H9 (cell line): ENCODE measurements at regions not wholly inside any gene's neighbourhood (a gene's known extent, or its start where the extent isn't known, plus 50 kb on each side); places are given as distances from the start of the nearest gene placed in this dataset.

Experiments used
- DNase-seq: peaks from one replicate; pipeline ENCODE4 v3.0.0-alpha.2; 2017
- H2AFZ ChIP-seq: one replicate; pipeline ENCODE4 v1.6.1; 2013; ENCODE audit warnings: mild to moderate bottlenecking, low read length, control low read depth, moderate library complexity
- H2AK5ac ChIP-seq: 2 replicates; pipeline ENCODE4 v1.6.1; 2013; ENCODE audit warnings: low read length, control low read depth, mixed read lengths; ENCODE audit not compliant: insufficient read length
- H2BK120ac ChIP-seq: one replicate; pipeline ENCODE4 v1.6.1; 2013; ENCODE audit warnings: low read depth, mild to moderate bottlenecking, low read length, control low read depth, inconsistent platforms; ENCODE audit not compliant: poor library complexity, severe bottlenecking
- H2BK12ac ChIP-seq: 2 replicates; pipeline ENCODE4 v1.6.1; 2013; ENCODE audit warnings: low read length, control low read depth, mixed read lengths, low read depth; ENCODE audit not compliant: insufficient read length
- H2BK15ac ChIP-seq: 2 replicates; pipeline ENCODE4 v1.6.1; 2013; ENCODE audit warnings: low read depth, low read length, control low read depth
- H2BK20ac ChIP-seq: one replicate; pipeline ENCODE4 v1.6.1; 2013; ENCODE audit warnings: low read depth, mild to moderate bottlenecking, low read length, control low read depth, inconsistent platforms; ENCODE audit not compliant: poor library complexity, severe bottlenecking
- H2BK5ac ChIP-seq: 2 replicates; pipeline ENCODE4 v1.6.1; 2013; ENCODE audit warnings: low read length, control low read depth, mixed read lengths; ENCODE audit not compliant: insufficient read length
- H3K14ac ChIP-seq: 2 replicates; pipeline ENCODE4 v1.6.1; 2013; ENCODE audit warnings: low read length, control low read depth; ENCODE audit not compliant: insufficient read depth
- H3K18ac ChIP-seq: 2 replicates; pipeline ENCODE4 v1.6.1; 2013; ENCODE audit warnings: low read depth, mild to moderate bottlenecking, mixed read lengths, low read length, control low read depth; ENCODE audit not compliant: insufficient read length
- H3K23ac ChIP-seq: 2 replicates; pipeline ENCODE4 v1.6.1; 2013; ENCODE audit warnings: low read length, control low read depth, mixed read lengths, low read depth; ENCODE audit not compliant: insufficient read length
- H3K23me2 ChIP-seq: 2 replicates; pipeline ENCODE4 v1.6.1; 2013; ENCODE audit warnings: low read depth, mild to moderate bottlenecking, mixed read lengths, low read length, control low read depth; ENCODE audit not compliant: insufficient read length, poor library complexity, severe bottlenecking
- H3K27ac ChIP-seq: 2 replicates; pipeline ENCODE4 v1.5.1; 2013; ENCODE audit warnings: low read length, control low read depth, mixed read lengths, low read depth; ENCODE audit not compliant: insufficient read length
- H3K27me3 ChIP-seq: 2 replicates; pipeline ENCODE4 v1.6.1; 2013; ENCODE audit warnings: low read length, control low read depth, inconsistent platforms; ENCODE audit not compliant: insufficient read depth
- H3K4ac ChIP-seq: 2 replicates; pipeline ENCODE4 v1.6.1; 2013; ENCODE audit warnings: low read depth, mild to moderate bottlenecking, control low read depth, inconsistent platforms, low read length, moderate library complexity
- H3K4me1 ChIP-seq: 2 replicates; pipeline ENCODE4 v1.6.1; 2013; ENCODE audit warnings: low read length, control low read depth, inconsistent platforms; ENCODE audit not compliant: insufficient read depth
- H3K4me2 ChIP-seq: 2 replicates; pipeline ENCODE4 v1.6.1; 2013; ENCODE audit warnings: low read length, control low read depth, mixed read lengths; ENCODE audit not compliant: insufficient read length, insufficient read depth
- H3K56ac ChIP-seq: 2 replicates; pipeline ENCODE4 v1.6.1; 2013; ENCODE audit warnings: low read depth, mild to moderate bottlenecking, mixed read lengths, low read length, control low read depth; ENCODE audit not compliant: insufficient read length
- H3K79me1 ChIP-seq: 2 replicates; pipeline ENCODE4 v1.6.1; 2013; ENCODE audit warnings: low read depth, mild to moderate bottlenecking, moderate library complexity, low read length, control low read depth, inconsistent platforms; ENCODE audit not compliant: insufficient read depth, poor library complexity, severe bottlenecking
- H3K79me2 ChIP-seq: 2 replicates; pipeline ENCODE4 v1.6.1; 2013; ENCODE audit warnings: low read length, control low read depth, inconsistent platforms; ENCODE audit not compliant: insufficient read depth
- H3K9ac ChIP-seq: 2 replicates; pipeline ENCODE4 v1.6.1; 2013; ENCODE audit warnings: low read length, control low read depth, mixed read lengths; ENCODE audit not compliant: insufficient read length; ENCODE audit errors: extremely low read depth
- H3K9me3 ChIP-seq: one replicate; pipeline ENCODE4 v1.6.1; 2013; ENCODE audit warnings: low read depth, low read length, inconsistent platforms; ENCODE audit not compliant: control insufficient read depth
- H3T11ph ChIP-seq: one replicate; pipeline ENCODE4 v1.6.1; 2013; ENCODE audit warnings: mild to moderate bottlenecking, low read length, control low read depth, inconsistent platforms
- H4K20me1 ChIP-seq: one replicate; pipeline ENCODE4 v1.6.1; 2013; ENCODE audit not compliant: control insufficient read depth, insufficient read length, insufficient read depth
- H4K5ac ChIP-seq: 2 replicates; pipeline ENCODE4 v1.6.1; 2013; ENCODE audit warnings: low read depth, mild to moderate bottlenecking, mixed read lengths, low read length, control low read depth; ENCODE audit not compliant: insufficient read length
- H4K8ac ChIP-seq: replicated peaks from 2 replicates; pipeline ENCODE4 v1.6.1; 2013; ENCODE audit warnings: low read length, control low read depth, mixed read lengths, low read depth; ENCODE audit not compliant: insufficient read length
- H4K91ac ChIP-seq: 2 replicates; pipeline ENCODE4 v1.6.1; 2013; ENCODE audit warnings: low read depth, mild to moderate bottlenecking, moderate library complexity, mixed read lengths, low read length, control low read depth; ENCODE audit not compliant: insufficient read length
- H3K27ac Mint-ChIP-seq, 3 experiments: 2 replicates in 2 of 3; 3 replicates in 1 of 3; pipeline ENCODE4 v1.8.0; 2020 to 2021; ENCODE audit warnings: mixed read lengths in 3 of 3, mild to moderate bottlenecking in 1 of 3, moderate library complexity in 1 of 3
- H3K27me3 Mint-ChIP-seq: 2 replicates; pipeline ENCODE4 v1.8.0; 2021; ENCODE audit warnings: low read depth, mild to moderate bottlenecking, moderate library complexity, mixed read lengths
- H3K36me3 Mint-ChIP-seq, 3 experiments: 2 replicates in 2 of 3; 3 replicates in 1 of 3; pipeline ENCODE4 v1.8.0; 2020 to 2021; ENCODE audit warnings: low read depth in 3 of 3, mixed read lengths in 3 of 3; ENCODE audit not compliant: insufficient read depth in 1 of 3
- H3K4me1 Mint-ChIP-seq, 2 experiments: 2 replicates each; pipeline ENCODE4 v1.8.0; 2020; ENCODE audit warnings: mixed read lengths in 2 of 2
- H3K4me3 Mint-ChIP-seq, 2 experiments: 2 replicates in 1 of 2; 3 replicates in 1 of 2; pipeline ENCODE4 v1.8.0; 2020 to 2021; ENCODE audit warnings: mild to moderate bottlenecking in 2 of 2, mixed read lengths in 2 of 2, moderate library complexity in 1 of 2
- H3K9me3 Mint-ChIP-seq, 2 experiments: 2 replicates in 1 of 2; 3 replicates in 1 of 2; pipeline ENCODE4 v1.8.0; 2020; ENCODE audit warnings: mild to moderate bottlenecking in 2 of 2, mixed read lengths in 2 of 2, moderate library complexity in 1 of 2
- CTCF ChIP-seq: fragments of 200-600 bp; sonication (generic); conservative IDR thresholded peaks from 3 replicates; pipeline ENCODE4 v1.8.0; 2021; ENCODE audit warnings: antibody characterized with exemption, mild to moderate bottlenecking
- WGBS: extraction: QIAGEN DNeasy Blood & Tissue Kit; methylation state at CpG from one replicate; pipeline ENCODE4 v1.1.7; 2013; ENCODE audit warnings: missing lambda C conversion rate, low lambda C conversion rate, mixed read lengths; ENCODE audit not compliant: insufficient read length; ENCODE audit errors: extremely low coverage; 5-methylcytosine and 5-hydroxymethylcytosine counted together

DNA sequence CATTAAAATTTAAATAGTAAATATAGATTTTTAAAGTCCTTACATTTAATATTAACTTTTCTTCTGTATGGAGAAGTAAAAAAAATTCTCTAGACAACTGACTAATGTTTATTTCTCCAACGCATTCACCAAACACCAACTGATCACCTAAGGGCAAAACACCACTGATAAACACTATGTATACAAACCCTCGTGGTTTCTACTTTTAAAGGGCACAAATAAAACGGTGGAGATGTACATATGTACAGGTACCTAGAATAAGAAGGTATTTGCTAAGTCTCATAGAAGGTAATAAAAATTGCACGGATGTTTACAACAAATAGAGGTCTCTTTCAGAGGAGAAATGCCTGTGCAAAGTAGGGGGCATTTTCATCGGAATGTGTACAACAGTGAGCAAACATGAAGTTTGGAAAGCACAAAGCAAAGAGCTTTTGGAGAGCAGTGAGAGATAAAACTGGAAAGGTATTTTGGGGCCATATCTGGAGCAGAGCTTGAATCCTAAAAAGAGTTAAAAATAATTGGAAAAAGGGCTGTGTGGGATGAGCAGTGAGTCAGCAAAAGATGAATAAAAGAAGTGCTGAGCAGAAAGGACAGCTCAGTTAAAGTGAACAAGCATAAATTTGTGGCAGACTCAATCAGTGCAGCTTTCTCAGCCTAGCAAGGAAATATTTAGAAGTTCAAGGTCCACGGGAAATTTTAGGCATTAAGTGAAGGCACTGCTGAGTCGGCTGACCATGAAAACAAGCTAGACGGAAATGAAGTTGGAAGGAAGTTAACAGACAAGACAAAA lies 160.0 kb downstream of the TMEM161B start:
- Histone ChIP-seq H3T11ph (no peak overlapping the region), H3K56ac (no peak overlapping the region), H2BK15ac (no peak overlapping the region), H2BK12ac (no peak overlapping the region), H3K4me2 (no peak overlapping the region), H3K14ac (no peak overlapping the region), H4K20me1 (no peaks in the 10 kb centered on the region), H2BK5ac (no peak overlapping the region), H4K5ac (no peak overlapping the region), H3K79me2 (no peaks in the 10 kb centered on the region), H3K27me3 (no peaks in the 10 kb centered on the region), H4K91ac (no peak overlapping the region), H3K23me2 (no peaks in the 10 kb centered on the region), H2AK5ac (no peak overlapping the region), H3K4ac (no peak overlapping the region), H3K79me1 (no peaks in the 10 kb centered on the region), H3K4me1 (no peaks in the 10 kb centered on the region), H3K9me3 (no peaks in the 10 kb centered on the region), H3K9ac (no peak overlapping the region), H2BK20ac (no peak overlapping the region), H3K18ac (no peak overlapping the region), H3K23ac (no peak overlapping the region), H2BK120ac (no peak overlapping the region), H3K27ac (no peak overlapping the region), H2AFZ (no peak overlapping the region), H4K8ac (no peak overlapping the region)
- H3K36me3 Mint-ChIP-seq = no peaks in the 10 kb centered on the region
- no peak overlapping the region for H3K27ac Mint-ChIP-seq
- H3K27me3 Mint-ChIP-seq = no peaks in the 10 kb centered on the region; the same call in 1 of the 2 replicates
- WGBS = no CpG with 5 or more reads among the region's 8 CpGs
- 0 out of 4 replicates have a peak, but pooled peaks cover 0 to 2% of the 10 kb centered on the region in 2 experiments for H3K4me1 Mint-ChIP-seq
- no peak for DNase-seq
- TF ChIP-seq CTCF = no peak
- no peak overlapping the region for H3K4me3 Mint-ChIP-seq
- no peaks in the 10 kb centered on the region for H3K9me3 Mint-ChIP-seq
